Stomach (tissue), 8 donors: ENCODE measurements at regions not wholly inside any gene's neighbourhood (a gene's known extent, or its start where the extent isn't known, plus 50 kb on each side); places are given as distances from the start of the nearest gene placed in this dataset.

Experiments used
- DNase-seq, 2 donors: peaks; one replicate each; pipeline versions ENCODE4 v3.0.0 to v3.0.0-alpha.2; 2013 to 2019
- H3K27ac ChIP-seq, 5 donors: fragments of 200-600 bp in 4 of 5; sonication (generic) in 4 of 5; one replicate each; pipeline ENCODE4 v1.5.1; 2013 to 2019; ENCODE audit warnings: mild to moderate bottlenecking in 1 of 5, moderate library complexity in 1 of 5
- H3K27me3 ChIP-seq, 3 donors: fragments of 200-600 bp; sonication (generic); one replicate each; pipeline ENCODE4 v1.5.1; 2017 to 2019; ENCODE audit warnings: mixed run types in 1 of 3
- H3K36me3 ChIP-seq, 4 donors: fragments of 200-600 bp; sonication (generic); 1 replicate in 3 of 4; 2 replicates in 1 of 4; pipeline ENCODE4 v1.5.1; 2016 to 2019
- H3K4me1 ChIP-seq, 4 donors: fragments of 200-600 bp; sonication (generic); one replicate each; pipeline ENCODE4 v1.5.1; 2016 to 2019
- H3K4me3 ChIP-seq, 4 donors: fragments of 200-600 bp; sonication (generic) in 3 of 4; one replicate each; pipeline ENCODE4 v1.5.1; 2016 to 2019; ENCODE audit warnings: mild to moderate bottlenecking in 1 of 4
- H3K9me3 ChIP-seq, 4 donors: fragments of 200-600 bp; sonication (generic); one replicate each; pipeline ENCODE4 v1.5.1; 2016 to 2019
- CTCF ChIP-seq, 7 experiments: fragments of 450-650 bp in 4 of 7; fragments of 200-600 bp in 3 of 7; sonication (generic) in 3 of 7; IDR thresholded peaks; one replicate each; pipeline ENCODE4 v1.5.1; 2016 to 2019; ENCODE audit warnings: antibody characterized with exemption in 7 of 7, control low read depth in 2 of 7, mild to moderate bottlenecking in 1 of 7
- EP300 ChIP-seq: sonication (generic); formaldehyde crosslinking; IDR thresholded peaks from one replicate; pipeline ENCODE4 v1.6.1; 2017; ENCODE audit warnings: antibody characterized with exemption
- POLR2A ChIP-seq, 4 donors: fragments of 450-650 bp; IDR thresholded peaks; one replicate each; pipeline ENCODE4 v1.6.1; 2016; ENCODE audit warnings: antibody characterized with exemption in 4 of 4, control low read depth in 2 of 4, mild to moderate bottlenecking in 1 of 4, moderate library complexity in 1 of 4
- POLR2AphosphoS5 ChIP-seq, 3 donors: sonication (generic); formaldehyde crosslinking; IDR thresholded peaks; one replicate each; pipeline ENCODE4 v1.6.1; 2016; ENCODE audit warnings: antibody characterized with exemption in 3 of 3
- WGBS, 5 donors: extraction: QIAGEN DNeasy Blood & Tissue Kit in 3 of 5; methylation state at CpG; one replicate each; pipeline versions ENCODE4 v1.1.5 to v1.1.7; 2013 to 2018; 5-methylcytosine and 5-hydroxymethylcytosine counted together
- intact Hi-C: fragments of 100-400 bp; cut with DNase I; formaldehyde crosslinking; loops from one replicate; pipeline ENCODE4 v1.15.1; 2023; ENCODE audit warnings: low total_unique reads
- donor health status: healthy with polysubstance abuse.
- donor health status: Bipolar disorder and iron deficiency.
- donor health status: healthy.

- no peaks in the 10 kb centered on the region for H3K36me3 ChIP-seq
- 91 to 96% (median 95%) methylated on average over 5 of the region's 5 CpGs for WGBS, 5 donors
- H3K4me3 ChIP-seq: no peak overlapping the region
- DNase-seq: no peak
- no peak overlapping the region for H3K27ac ChIP-seq
- no peak for TF ChIP-seq POLR2A (IDR thresholded peaks at IDR 0.05)
- TF ChIP-seq EP300: no peak
- no peak for TF ChIP-seq CTCF (IDR thresholded peaks at IDR 0.05)
- TF ChIP-seq POLR2AphosphoS5 (IDR thresholded peaks at IDR 0.05): no peak
- intact Hi-C loops: no loop called here
- no peaks in the 10 kb centered on the region for H3K27me3 ChIP-seq
- no peaks in the 10 kb centered on the region for H3K4me1 ChIP-seq
- peaks cover 0 to 23% (median 13%) of the 10 kb centered on the region in 4 donors for H3K9me3 ChIP-seq
Observed at GRCh38 chr3:110965976-110966375, 105.6 kb upstream of the NECTIN3 start.

- no peak overlapping the region for H3K4me3 ChIP-seq
- H3K27ac ChIP-seq: no peak overlapping the region
- H3K36me3 ChIP-seq: no peaks in the 10 kb centered on the region
- peaks cover 0 to 23% (median 13%) of the 10 kb centered on the region in 4 donors for H3K9me3 ChIP-seq
- no peaks in the 10 kb centered on the region for H3K27me3 ChIP-seq
- H3K4me1 ChIP-seq: no peaks in the 10 kb centered on the region
- WGBS, 5 donors: 92 to 98% (median 97%) methylated on average over 3 of the region's 3 CpGs
- TF ChIP-seq CTCF (IDR thresholded peaks at IDR 0.05) (no peak), EP300 (no peak), POLR2AphosphoS5 (IDR thresholded peaks at IDR 0.05) (no peak), POLR2A (IDR thresholded peaks at IDR 0.05) (no peak)
- intact Hi-C loops: no loop called here
- DNase-seq: no peak
Observed at GRCh38 chr3:110966966-110967663, 104.5 kb upstream of the NECTIN3 start.

- 32 to 64% (median 35%) methylated on average over 1 of the region's 1 CpG for WGBS, 5 donors
Observed at GRCh38 chr3:110968076-110968475, 103.5 kb upstream of the NECTIN3 start.

More at GRCh38 chr3:110968076-110968475, 103.5 kb upstream of the NECTIN3 start:
- intact Hi-C loops: no loop called here
- H3K9me3 ChIP-seq: peaks cover 0 to 23% (median 13%) of the 10 kb centered on the region in 4 donors
- no peak for TF ChIP-seq EP300
- no peak for TF ChIP-seq POLR2A (IDR thresholded peaks at IDR 0.05)
- no peak for TF ChIP-seq CTCF (IDR thresholded peaks at IDR 0.05)
- no peak for TF ChIP-seq POLR2AphosphoS5 (IDR thresholded peaks at IDR 0.05)
- H3K4me3 ChIP-seq: no peak overlapping the region
- H3K36me3 ChIP-seq: no peaks in the 10 kb centered on the region
- H3K27me3 ChIP-seq: no peaks in the 10 kb centered on the region
- DNase-seq: no peak
- H3K4me1 ChIP-seq: no peaks in the 10 kb centered on the region
- H3K27ac ChIP-seq: no peak overlapping the region
